ENCODE measurements at regions not wholly inside any gene's neighbourhood (a gene's known extent, or its start where the extent isn't known, plus 50 kb on each side); places are given as distances from the start of the nearest gene placed in this dataset.

DNA sequence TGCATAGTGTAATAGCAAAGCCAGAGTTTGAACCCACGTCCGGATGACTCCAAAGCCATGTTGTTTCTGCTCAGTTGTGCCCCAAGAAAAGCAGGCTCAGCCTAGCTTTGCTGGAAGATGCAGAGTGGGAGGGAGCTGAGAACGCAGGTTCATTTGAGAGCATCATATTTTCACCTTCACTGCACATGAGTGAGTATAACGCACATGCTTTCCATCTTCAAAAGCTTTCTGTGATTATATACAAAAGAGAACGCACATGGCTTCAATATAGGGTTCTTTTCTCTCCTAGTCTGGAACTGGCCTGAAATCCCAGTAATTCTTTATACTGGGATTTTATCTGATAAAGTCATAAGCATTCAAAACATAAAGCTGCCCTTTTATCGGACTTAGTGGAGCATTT, 385.5 kb upstream of the CADM1 start:
- Mint-ChIP-seq H3K36me3 (ENCODE audit: unreplicated experiment) (no peaks in the 10 kb centered on the region), H3K27ac (ENCODE audit: unreplicated experiment) (no peak overlapping the region), H3K27me3 (ENCODE audit: unreplicated experiment) (no peaks in the 10 kb centered on the region), H3K4me1 (ENCODE audit: unreplicated experiment) (peaks cover 39% of the 10 kb centered on the region), H3K9me3 (ENCODE audit: unreplicated experiment) (no peaks in the 10 kb centered on the region), H3K4me3 (ENCODE audit: unreplicated experiment) (no peak overlapping the region)
- TF ChIP-seq, protein P1, sequence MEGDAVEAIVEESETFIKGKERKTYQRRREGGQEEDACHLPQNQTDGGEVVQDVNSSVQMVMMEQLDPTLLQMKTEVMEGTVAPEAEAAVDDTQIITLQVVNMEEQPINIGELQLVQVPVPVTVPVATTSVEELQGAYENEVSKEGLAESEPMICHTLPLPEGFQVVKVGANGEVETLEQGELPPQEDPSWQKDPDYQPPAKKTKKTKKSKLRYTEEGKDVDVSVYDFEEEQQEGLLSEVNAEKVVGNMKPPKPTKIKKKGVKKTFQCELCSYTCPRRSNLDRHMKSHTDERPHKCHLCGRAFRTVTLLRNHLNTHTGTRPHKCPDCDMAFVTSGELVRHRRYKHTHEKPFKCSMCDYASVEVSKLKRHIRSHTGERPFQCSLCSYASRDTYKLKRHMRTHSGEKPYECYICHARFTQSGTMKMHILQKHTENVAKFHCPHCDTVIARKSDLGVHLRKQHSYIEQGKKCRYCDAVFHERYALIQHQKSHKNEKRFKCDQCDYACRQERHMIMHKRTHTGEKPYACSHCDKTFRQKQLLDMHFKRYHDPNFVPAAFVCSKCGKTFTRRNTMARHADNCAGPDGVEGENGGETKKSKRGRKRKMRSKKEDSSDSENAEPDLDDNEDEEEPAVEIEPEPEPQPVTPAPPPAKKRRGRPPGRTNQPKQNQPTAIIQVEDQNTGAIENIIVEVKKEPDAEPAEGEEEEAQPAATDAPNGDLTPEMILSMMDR (IDR thresholded peaks at IDR 0.05): no peak
- DNase-seq (ENCODE audit: extremely low spot score, unreplicated experiment): no peak

DNA sequence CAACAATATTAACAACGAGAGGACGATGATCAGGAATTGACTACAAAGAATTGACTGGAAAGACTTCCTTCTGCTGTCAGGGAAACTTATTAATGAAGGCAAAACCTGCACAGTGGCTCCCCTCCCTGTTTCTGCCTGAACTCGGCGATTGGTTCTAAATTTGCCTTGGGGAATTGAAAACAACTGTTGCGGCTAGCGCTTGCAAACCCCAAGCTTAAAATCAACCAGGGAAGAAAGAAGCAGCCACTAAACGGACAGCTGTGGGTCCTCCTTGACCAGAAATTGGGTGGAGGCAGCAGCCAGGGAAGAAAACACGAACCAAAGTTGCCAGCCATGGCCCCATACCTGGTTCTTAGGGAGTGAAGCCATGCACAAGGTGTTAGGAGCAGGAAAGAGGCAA, 383.5 kb upstream of the CADM1 start:
- Mint-ChIP-seq H3K4me1 (ENCODE audit: unreplicated experiment) (peaks cover 23% of the 10 kb centered on the region), H3K4me3 (ENCODE audit: unreplicated experiment) (no peak overlapping the region), H3K27me3 (ENCODE audit: unreplicated experiment) (no peaks in the 10 kb centered on the region), H3K36me3 (ENCODE audit: unreplicated experiment) (no peaks in the 10 kb centered on the region), H3K27ac (ENCODE audit: unreplicated experiment) (no peak overlapping the region), H3K9me3 (ENCODE audit: unreplicated experiment) (no peaks in the 10 kb centered on the region)
- DNase-seq (ENCODE audit: extremely low spot score, unreplicated experiment): no peak
- TF ChIP-seq, protein P1 (IDR thresholded peaks at IDR 0.05): no peak

DNA sequence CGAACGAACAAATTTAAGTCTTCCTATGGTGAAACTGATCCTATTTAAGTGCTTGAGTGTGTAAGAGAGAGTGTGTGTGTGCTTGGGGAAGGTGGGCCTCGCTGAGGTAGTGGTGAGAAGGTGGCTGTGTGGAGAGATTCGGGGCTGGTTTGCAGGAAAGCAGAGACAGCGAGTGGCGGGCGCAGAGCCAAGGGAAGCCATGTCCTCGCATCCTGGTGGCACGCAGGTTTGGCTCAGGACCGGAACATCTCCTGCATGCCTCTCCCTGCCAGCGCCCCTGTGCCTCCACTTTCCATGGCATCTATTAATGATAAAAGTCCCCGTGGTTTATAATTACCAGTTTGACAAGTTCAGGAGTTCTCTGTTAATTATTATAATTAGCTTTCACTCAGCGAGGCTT, 383.1 kb upstream of the CADM1 start:
- H3K4me3 Mint-ChIP-seq (ENCODE audit: unreplicated experiment): no peak overlapping the region
- H3K9me3 Mint-ChIP-seq (ENCODE audit: unreplicated experiment): no peaks in the 10 kb centered on the region
- H3K27me3 Mint-ChIP-seq (ENCODE audit: unreplicated experiment): no peaks in the 10 kb centered on the region
- H3K4me1 Mint-ChIP-seq (ENCODE audit: unreplicated experiment): peaks cover 21% of the 10 kb centered on the region
- no peak for DNase-seq (ENCODE audit: extremely low spot score, unreplicated experiment)
- TF ChIP-seq, protein P1 (IDR thresholded peaks at IDR 0.05): no peak
- H3K27ac Mint-ChIP-seq (ENCODE audit: unreplicated experiment): no peak overlapping the region
- no peaks in the 10 kb centered on the region for H3K36me3 Mint-ChIP-seq (ENCODE audit: unreplicated experiment)

DNA sequence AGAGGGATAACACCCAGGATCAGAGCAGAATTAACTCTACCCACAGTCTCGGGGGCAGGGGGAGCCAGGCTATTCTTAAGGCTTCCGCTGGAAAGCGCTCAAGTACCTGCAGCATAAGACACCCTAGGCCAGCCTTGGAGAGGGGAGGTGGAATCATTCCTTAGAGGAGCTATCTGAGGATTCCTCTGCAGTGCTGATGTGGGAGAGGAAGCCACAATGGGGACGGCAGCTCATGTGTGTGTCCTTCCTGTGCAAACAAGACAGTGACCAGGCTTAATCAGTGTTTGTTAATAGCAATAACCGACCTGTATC, 382.2 kb upstream of the CADM1 start:
- H3K9me3 Mint-ChIP-seq (ENCODE audit: unreplicated experiment): peaks cover 6% of the 10 kb centered on the region
- peaks cover 14% of the 10 kb centered on the region for H3K4me1 Mint-ChIP-seq (ENCODE audit: unreplicated experiment)
- no peak for DNase-seq (ENCODE audit: extremely low spot score, unreplicated experiment)
- no peak overlapping the region for H3K27ac Mint-ChIP-seq (ENCODE audit: unreplicated experiment)
- TF ChIP-seq, protein P1 (IDR thresholded peaks at IDR 0.05): no peak
- H3K36me3 Mint-ChIP-seq (ENCODE audit: unreplicated experiment): no peaks in the 10 kb centered on the region
- H3K27me3 Mint-ChIP-seq (ENCODE audit: unreplicated experiment): no peaks in the 10 kb centered on the region
- H3K4me3 Mint-ChIP-seq (ENCODE audit: unreplicated experiment): no peak overlapping the region

DNA sequence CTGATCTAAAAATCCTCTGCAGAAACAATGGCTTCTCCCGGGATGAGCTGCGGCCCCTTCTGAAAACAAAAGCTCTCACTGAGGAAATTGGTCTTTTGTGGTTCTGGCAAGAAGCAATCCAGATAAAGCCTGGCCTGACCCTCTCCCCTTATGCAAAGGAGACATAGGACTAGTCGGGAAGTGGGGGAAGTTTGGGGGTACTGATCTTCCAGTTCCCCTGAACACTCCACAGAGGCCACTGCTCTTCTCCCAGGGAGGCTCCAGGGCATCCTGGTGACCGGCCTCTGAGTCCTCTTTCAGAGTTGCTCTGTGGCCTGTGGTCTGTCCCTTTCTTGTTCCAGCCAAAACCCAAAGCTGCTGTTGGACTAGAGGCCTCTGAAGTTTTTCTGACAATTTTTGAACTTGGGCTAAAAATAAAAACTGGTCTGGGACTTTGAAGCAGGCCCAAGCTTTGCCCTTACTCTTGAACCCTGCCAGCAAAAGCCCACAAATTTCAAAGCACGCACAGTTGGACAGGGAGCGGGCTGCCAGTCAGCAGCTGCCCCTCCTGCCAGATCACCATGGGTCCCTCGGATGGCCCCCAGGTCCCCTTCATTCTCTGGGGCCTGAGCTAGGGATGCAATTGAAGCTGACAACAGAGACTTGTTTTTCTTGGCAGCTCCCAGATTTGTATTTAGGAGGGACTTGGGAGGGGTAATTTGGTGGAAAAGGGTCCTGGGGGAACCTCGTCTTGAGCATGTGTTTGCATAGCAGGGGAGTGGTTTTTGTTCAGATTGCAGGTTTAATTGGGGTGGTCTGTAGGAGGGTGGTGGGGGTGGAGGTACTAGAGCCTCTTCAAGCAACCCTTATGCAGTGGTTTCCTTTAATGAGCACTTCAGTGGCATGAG, 381.6 kb upstream of the CADM1 start:
- H3K4me3 Mint-ChIP-seq (ENCODE audit: unreplicated experiment): no peak overlapping the region
- TF ChIP-seq, protein P1 (IDR thresholded peaks at IDR 0.05): no peak

More for the DNA sequence above, 381.6 kb upstream of the CADM1 start:
- Mint-ChIP-seq H3K9me3 (ENCODE audit: unreplicated experiment) (peaks cover 6% of the 10 kb centered on the region), H3K4me1 (ENCODE audit: unreplicated experiment) (peaks cover 14% of the 10 kb centered on the region), H3K27me3 (ENCODE audit: unreplicated experiment) (no peaks in the 10 kb centered on the region), H3K36me3 (ENCODE audit: unreplicated experiment) (no peaks in the 10 kb centered on the region), H3K27ac (ENCODE audit: unreplicated experiment) (no peak overlapping the region)
- no peak for DNase-seq (ENCODE audit: extremely low spot score, unreplicated experiment)
